Testis (tissue), 2 donors: ENCODE measurements at regions not wholly inside any gene's neighbourhood (a gene's known extent, or its start where the extent isn't known, plus 50 kb on each side); places are given as distances from the start of the nearest gene placed in this dataset.

ENCODE experiments used
- POLR2A ChIP-seq: fragments of 450-650 bp; IDR thresholded peaks from one replicate; pipeline ENCODE4 v1.6.1; 2017; ENCODE audit warnings: antibody characterized with exemption, mild to moderate bottlenecking, moderate library complexity
- TF ChIP-seq, protein P1 (sequence below), 3 experiments: fragments of 450-650 bp in 2 of 3; fragments of 200-600 bp in 1 of 3; sonication (generic) in 1 of 3; IDR thresholded peaks; one replicate each; pipeline ENCODE4 v1.5.1; 2016 to 2019; ENCODE audit warnings: antibody characterized with exemption in 3 of 3, mild to moderate bottlenecking in 2 of 3, moderate library complexity in 1 of 3

- TF ChIP-seq, protein P1, sequence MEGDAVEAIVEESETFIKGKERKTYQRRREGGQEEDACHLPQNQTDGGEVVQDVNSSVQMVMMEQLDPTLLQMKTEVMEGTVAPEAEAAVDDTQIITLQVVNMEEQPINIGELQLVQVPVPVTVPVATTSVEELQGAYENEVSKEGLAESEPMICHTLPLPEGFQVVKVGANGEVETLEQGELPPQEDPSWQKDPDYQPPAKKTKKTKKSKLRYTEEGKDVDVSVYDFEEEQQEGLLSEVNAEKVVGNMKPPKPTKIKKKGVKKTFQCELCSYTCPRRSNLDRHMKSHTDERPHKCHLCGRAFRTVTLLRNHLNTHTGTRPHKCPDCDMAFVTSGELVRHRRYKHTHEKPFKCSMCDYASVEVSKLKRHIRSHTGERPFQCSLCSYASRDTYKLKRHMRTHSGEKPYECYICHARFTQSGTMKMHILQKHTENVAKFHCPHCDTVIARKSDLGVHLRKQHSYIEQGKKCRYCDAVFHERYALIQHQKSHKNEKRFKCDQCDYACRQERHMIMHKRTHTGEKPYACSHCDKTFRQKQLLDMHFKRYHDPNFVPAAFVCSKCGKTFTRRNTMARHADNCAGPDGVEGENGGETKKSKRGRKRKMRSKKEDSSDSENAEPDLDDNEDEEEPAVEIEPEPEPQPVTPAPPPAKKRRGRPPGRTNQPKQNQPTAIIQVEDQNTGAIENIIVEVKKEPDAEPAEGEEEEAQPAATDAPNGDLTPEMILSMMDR (IDR thresholded peaks at IDR 0.05): no peak
- TF ChIP-seq POLR2A: no peak
Measured at GRCh38 chr5:57582578-57583070, 100.0 kb upstream of the ACTBL2 start.
